ENCODE measurements at regions not wholly inside any gene's neighbourhood (a gene's known extent, or its start where the extent isn't known, plus 50 kb on each side); places are given as distances from the start of the nearest gene placed in this dataset.

GRCh38 chr4:130163701-130164100 lies 1067.7 kb downstream of the C4orf33 start:
- no peak for TF ChIP-seq CTCF (conservative IDR thresholded peaks at IDR 0.05 in 1 of 2, IDR thresholded peaks at IDR 0.05 in 1 of 2; ENCODE audit: low read depth in 1 of 2, low read length in 2 of 2)
- no peak for TF ChIP-seq EZH2 (IDR thresholded peaks at IDR 0.05; ENCODE audit: low read length, missing control alignments)

Data from fibroblast of lung (primary cell).